ENCODE measurements at regions not wholly inside any gene's neighbourhood (a gene's known extent, or its start where the extent isn't known, plus 50 kb on each side); places are given as distances from the start of the nearest gene placed in this dataset.

- H3K4me3 Mint-ChIP-seq (ENCODE audit: low read depth, unreplicated experiment): no peak overlapping the region
- no TSS peak for BruUV-seq (replicated peaks)
- TF ChIP-seq, protein P1, sequence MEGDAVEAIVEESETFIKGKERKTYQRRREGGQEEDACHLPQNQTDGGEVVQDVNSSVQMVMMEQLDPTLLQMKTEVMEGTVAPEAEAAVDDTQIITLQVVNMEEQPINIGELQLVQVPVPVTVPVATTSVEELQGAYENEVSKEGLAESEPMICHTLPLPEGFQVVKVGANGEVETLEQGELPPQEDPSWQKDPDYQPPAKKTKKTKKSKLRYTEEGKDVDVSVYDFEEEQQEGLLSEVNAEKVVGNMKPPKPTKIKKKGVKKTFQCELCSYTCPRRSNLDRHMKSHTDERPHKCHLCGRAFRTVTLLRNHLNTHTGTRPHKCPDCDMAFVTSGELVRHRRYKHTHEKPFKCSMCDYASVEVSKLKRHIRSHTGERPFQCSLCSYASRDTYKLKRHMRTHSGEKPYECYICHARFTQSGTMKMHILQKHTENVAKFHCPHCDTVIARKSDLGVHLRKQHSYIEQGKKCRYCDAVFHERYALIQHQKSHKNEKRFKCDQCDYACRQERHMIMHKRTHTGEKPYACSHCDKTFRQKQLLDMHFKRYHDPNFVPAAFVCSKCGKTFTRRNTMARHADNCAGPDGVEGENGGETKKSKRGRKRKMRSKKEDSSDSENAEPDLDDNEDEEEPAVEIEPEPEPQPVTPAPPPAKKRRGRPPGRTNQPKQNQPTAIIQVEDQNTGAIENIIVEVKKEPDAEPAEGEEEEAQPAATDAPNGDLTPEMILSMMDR (IDR thresholded peaks at IDR 0.05; ENCODE audit: unreplicated experiment): no peak
- H3K36me3 Mint-ChIP-seq (ENCODE audit: insufficient read depth, unreplicated experiment): no peaks in the 10 kb centered on the region
- DNase-seq: no peak
- peaks cover 12% of the 10 kb centered on the region for H3K9me3 Mint-ChIP-seq (ENCODE audit: low read depth, unreplicated experiment)
- no peaks in the 10 kb centered on the region for H3K4me1 Mint-ChIP-seq (ENCODE audit: low read depth, unreplicated experiment)
- H3K27me3 Mint-ChIP-seq (ENCODE audit: unreplicated experiment): no peaks in the 10 kb centered on the region
- no peak overlapping the region for H3K27ac Mint-ChIP-seq (ENCODE audit: unreplicated experiment)
- CTCF ChIA-PET: no interaction called here
- intact Hi-C loops (cut with micrococcal nuclease; ENCODE audit: unreplicated experiment): no loop called here
These were observed 2350.4 kb upstream of the RAG2 start for GRCh38 chr11:38948392-38948791.

GRCh38 chr11:38937709-38938108 lies 2339.7 kb upstream of the RAG2 start:
- no peaks in the 10 kb centered on the region for H3K4me1 Mint-ChIP-seq (ENCODE audit: low read depth, unreplicated experiment)
- H3K27me3 Mint-ChIP-seq (ENCODE audit: unreplicated experiment): no peaks in the 10 kb centered on the region
- no peaks in the 10 kb centered on the region for H3K36me3 Mint-ChIP-seq (ENCODE audit: insufficient read depth, unreplicated experiment)
- no peak overlapping the region for H3K27ac Mint-ChIP-seq (ENCODE audit: unreplicated experiment)
- intact Hi-C loops (cut with micrococcal nuclease; ENCODE audit: unreplicated experiment): no loop called here
- H3K4me3 Mint-ChIP-seq (ENCODE audit: low read depth, unreplicated experiment): no peak overlapping the region
- no peak for DNase-seq
- TF ChIP-seq, protein P1 (IDR thresholded peaks at IDR 0.05; ENCODE audit: unreplicated experiment): no peak
- no TSS peak for BruUV-seq (replicated peaks)
- CTCF ChIA-PET: no interaction called here
- peaks cover 5% of the 10 kb centered on the region for H3K9me3 Mint-ChIP-seq (ENCODE audit: low read depth, unreplicated experiment)

GRCh38 chr11:38935941-38936340 lies 2337.9 kb upstream of the RAG2 start:
- peaks cover 8% of the 10 kb centered on the region for H3K9me3 Mint-ChIP-seq (ENCODE audit: low read depth, unreplicated experiment)
- TF ChIP-seq, protein P1 (IDR thresholded peaks at IDR 0.05; ENCODE audit: unreplicated experiment): no peak

GRCh38 chr11:38927993-38928392 lies 2330.0 kb upstream of the RAG2 start:
- CTCF ChIA-PET: no interaction called here
- H3K4me1 Mint-ChIP-seq (ENCODE audit: low read depth, unreplicated experiment): no peaks in the 10 kb centered on the region
- no peak for DNase-seq
- intact Hi-C loops (cut with micrococcal nuclease; ENCODE audit: unreplicated experiment): no loop called here
- H3K36me3 Mint-ChIP-seq (ENCODE audit: insufficient read depth, unreplicated experiment): no peaks in the 10 kb centered on the region
- peaks cover 5% of the 10 kb centered on the region for H3K9me3 Mint-ChIP-seq (ENCODE audit: low read depth, unreplicated experiment)
- no peak overlapping the region for H3K4me3 Mint-ChIP-seq (ENCODE audit: low read depth, unreplicated experiment)
- BruUV-seq (replicated peaks): no TSS peak
- H3K27me3 Mint-ChIP-seq (ENCODE audit: unreplicated experiment): no peaks in the 10 kb centered on the region
- H3K27ac Mint-ChIP-seq (ENCODE audit: unreplicated experiment): no peak overlapping the region
- TF ChIP-seq, protein P1 (IDR thresholded peaks at IDR 0.05; ENCODE audit: unreplicated experiment): no peak

More at GRCh38 chr11:38935941-38936340, 2337.9 kb upstream of the RAG2 start:
- Mint-ChIP-seq H3K36me3 (ENCODE audit: insufficient read depth, unreplicated experiment) (no peaks in the 10 kb centered on the region), H3K27me3 (ENCODE audit: unreplicated experiment) (no peaks in the 10 kb centered on the region), H3K27ac (ENCODE audit: unreplicated experiment) (no peak overlapping the region), H3K4me1 (ENCODE audit: low read depth, unreplicated experiment) (no peaks in the 10 kb centered on the region), H3K4me3 (ENCODE audit: low read depth, unreplicated experiment) (no peak overlapping the region)
- no peak for DNase-seq
- CTCF ChIA-PET: no interaction called here
- no TSS peak for BruUV-seq (replicated peaks)
- intact Hi-C loops (cut with micrococcal nuclease; ENCODE audit: unreplicated experiment): no loop called here

Data from Calu3 (cell line).